Tongue (tissue), 1 donor: ENCODE measurements at regions not wholly inside any gene's neighbourhood (a gene's known extent, or its start where the extent isn't known, plus 50 kb on each side); places are given as distances from the start of the nearest gene placed in this dataset.
A peak's percentile ranks its signal among the peaks of the same experiment; 100 is the strongest.

Source experiments
- DNase-seq: peaks from one replicate; pipeline ENCODE4 v3.0.0-alpha.2; 2015

- DNase-seq = no peak
These were observed 207.6 kb upstream of the LYZL1 start for GRCh38 chr10:29081231-29081630.

- DNase-seq = peak; percentile 63
These were observed 206.8 kb upstream of the LYZL1 start for GRCh38 chr10:29081951-29082685.

- DNase-seq = peak; percentile 61
These were observed 205.8 kb upstream of the LYZL1 start for GRCh38 chr10:29083096-29083495.

- DNase-seq = no peak
These were observed 204.1 kb upstream of the LYZL1 start for GRCh38 chr10:29084681-29085307.

GRCh38 chr10:29089091-29089490 lies 199.8 kb upstream of the LYZL1 start:
- DNase-seq = no peak

- no peak for DNase-seq
These were observed 192.5 kb upstream of the LYZL1 start for GRCh38 chr10:29096303-29096824.

- DNase-seq = no peak
These were observed 190.4 kb upstream of the LYZL1 start for GRCh38 chr10:29098423-29098822.

- DNase-seq = peak; percentile 27
These were observed 189.9 kb upstream of the LYZL1 start for GRCh38 chr10:29099001-29099400.

GRCh38 chr10:29099415-29099814 lies 189.5 kb upstream of the LYZL1 start:
- no peak for DNase-seq

GRCh38 chr10:29100505-29100904 lies 188.4 kb upstream of the LYZL1 start:
- no peak for DNase-seq

- peak; percentile 13 for DNase-seq
These were observed 186.6 kb upstream of the LYZL1 start for GRCh38 chr10:29102233-29102632.

- DNase-seq = no peak
These were observed 186.2 kb upstream of the LYZL1 start for GRCh38 chr10:29102636-29103035.

- no peak for DNase-seq
These were observed 184.0 kb upstream of the LYZL1 start for GRCh38 chr10:29104661-29105399.

GRCh38 chr10:29105516-29106215 lies 183.2 kb upstream of the LYZL1 start:
- no peak for DNase-seq

- DNase-seq = no peak
These were observed 182.6 kb upstream of the LYZL1 start for GRCh38 chr10:29106287-29106686.

- no peak for DNase-seq
These were observed 180.9 kb upstream of the LYZL1 start for GRCh38 chr10:29107866-29108498.

- DNase-seq = no peak
These were observed 178.9 kb upstream of the LYZL1 start for GRCh38 chr10:29109707-29110571.

GRCh38 chr10:29112827-29113615 lies 175.8 kb upstream of the LYZL1 start:
- DNase-seq = no peak

GRCh38 chr10:29113616-29113945 lies 175.3 kb upstream of the LYZL1 start:
- no peak for DNase-seq

GRCh38 chr10:29114141-29114540 lies 174.7 kb upstream of the LYZL1 start:
- DNase-seq = no peak
